Heart left ventricle (tissue), 16 donors: ENCODE measurements at regions not wholly inside any gene's neighbourhood (a gene's known extent, or its start where the extent isn't known, plus 50 kb on each side); places are given as distances from the start of the nearest gene placed in this dataset.

Experiments
- ATAC-seq, 4 donors: fragments of 200-7000 bp; cut with Tn5 transposase; one replicate each; pipeline ENCODE4 v1.9.1; 2020 to 2022; ENCODE audit warnings: moderate library complexity in 4 of 4, mild to moderate bottlenecking in 3 of 4, moderate number of reproducible peaks in 1 of 4
- DNase-seq, 5 donors: peaks; one replicate each; pipeline ENCODE4 v3.0.0-alpha.2; 2020
- H3K27ac ChIP-seq, 12 donors: fragments of 200-600 bp; sonication (generic) in 4 of 12; one replicate each; pipeline versions ENCODE4 v1.5.0 to v1.8.0; 2016 to 2022; ENCODE audit warnings: mild to moderate bottlenecking in 2 of 12
- H3K27me3 ChIP-seq, 9 donors: fragments of 200-600 bp; sonication (generic) in 2 of 9; one replicate each; pipeline versions ENCODE4 v1.5.1 to v1.8.0; 2016 to 2022; ENCODE audit warnings: mild to moderate bottlenecking in 3 of 9
- H3K36me3 ChIP-seq, 9 donors: fragments of 200-600 bp; sonication (generic) in 2 of 9; one replicate each; pipeline versions ENCODE4 v1.5.0 to v1.8.0; 2018 to 2022; ENCODE audit warnings: mild to moderate bottlenecking in 2 of 9
- H3K4me1 ChIP-seq, 12 donors: fragments of 200-600 bp; sonication (generic) in 4 of 12; one replicate each; pipeline versions ENCODE4 v1.5.0 to v1.8.0; 2016 to 2022; ENCODE audit warnings: mild to moderate bottlenecking in 3 of 12
- H3K4me3 ChIP-seq, 12 donors: fragments of 200-600 bp; sonication (generic) in 4 of 12; one replicate each; pipeline versions ENCODE4 v1.5.0 to v1.8.0; 2017 to 2022; ENCODE audit warnings: mild to moderate bottlenecking in 9 of 12, moderate library complexity in 4 of 12
- H3K9me3 ChIP-seq, 12 donors: fragments of 200-600 bp; sonication (generic) in 4 of 12; one replicate each; pipeline versions ENCODE4 v1.5.0 to v1.8.0; 2016 to 2022; ENCODE audit warnings: mild to moderate bottlenecking in 1 of 12
- CTCF ChIP-seq, 12 donors: fragments of 200-600 bp; sonication (generic) in 4 of 12; IDR thresholded peaks; one replicate each; pipeline versions ENCODE4 v1.5.0 to v1.8.0; 2018 to 2022; ENCODE audit warnings: antibody characterized with exemption in 12 of 12, mild to moderate bottlenecking in 5 of 12
- POLR2A ChIP-seq, 2 donors: fragments of 450-650 bp; IDR thresholded peaks; one replicate each; pipeline ENCODE4 v1.6.1; 2017; ENCODE audit warnings: antibody characterized with exemption in 2 of 2, mild to moderate bottlenecking in 2 of 2, moderate library complexity in 2 of 2
- WGBS, 4 donors: extraction: QIAGEN DNeasy Blood & Tissue Kit in 2 of 4; methylation state at CpG; one replicate each; pipeline versions ENCODE4 v1.1.5 to v1.1.7; 2013 to 2018; 5-methylcytosine and 5-hydroxymethylcytosine counted together
- intact Hi-C, 10 donors: fragments of 100-400 bp; cut with DNase I; formaldehyde crosslinking; loops; one replicate each; pipeline versions ENCODE4 v1.11.1 to v1.14.2; 2022
- donor health status: ischemic (EF 13 %, LVEDD 7.1; RV severe dilation, severe dysfunction).
- donor health status: healthy with polysubstance abuse.
- donor health status: DM: no; HTN: yes; CAD: no.
- donor health status: DM: no; HTN: no; CAD: no.
- donor health status: ischemic (EF 25% LVEDD 6.9; RV normal size, moderate dysfunction).
- donor health status: ischemic (EF 25% LVEDD 5.7; RV mildly dilated, moderate dysfunction).
- donor health status: healthy.
- donor health status: DM: yes; HTN: yes; CAD: no.
- donor health status: ischemic (EF 35%, LVEDD 5.7; RV mildly dilated, moderate dysfunction).
- donor health status: nonischemic (EF 11% LVEDD 7.7; RV severe dilation, severe dysfunction).
- donor health status: DM: yes; HTN: yes; CAD: no.
- donor health status: PGD.
- donor health status: ischemic (EF 29% LVEDD 5.4; RV normal size, mild dysfunction).
- donor health status: nonischemic (EF 23%, LVEDD 6.1; RV moderate dilation, normal function).

GRCh38 chr1:234908571-234908970 is 220.1 kb downstream of the TOMM20 start:
- no peaks in the 10 kb centered on the region for H3K36me3 ChIP-seq
- intact Hi-C loops, result loop anchor here in 1 of 10 donors (10.0 kb wide), 1 partner anchor 166 kb away; no protein-coding TSS in a partner anchor
- no peak for ATAC-seq
- WGBS, 4 donors, result 87 to 96% (median 89%) methylated on average over 9 of the region's 9 CpGs
- DNase-seq, result no peak
- H3K27ac ChIP-seq, result peak overlapping the region; percentile 0 to 90 (median 65)
- no peaks in the 10 kb centered on the region for H3K9me3 ChIP-seq
- TF ChIP-seq CTCF (IDR thresholded peaks at IDR 0.05) (no peak), POLR2A (IDR thresholded peaks at IDR 0.05) (no peak)
- no peak overlapping the region for H3K4me3 ChIP-seq
- peaks cover 9 to 60% (median 35%) of the 10 kb centered on the region in 12 donors for H3K4me1 ChIP-seq
- H3K27me3 ChIP-seq, result no peaks in the 10 kb centered on the region

GRCh38 chr1:234907940-234908405 is 220.7 kb downstream of the TOMM20 start:
- DNase-seq, result no peak

GRCh38 chr1:234907208-234907939 is 221.3 kb downstream of the TOMM20 start:
- H3K9me3 ChIP-seq, result no peaks in the 10 kb centered on the region
- H3K4me1 ChIP-seq, result peaks cover under 1 to 48% (median 24%) of the 10 kb centered on the region in 12 donors
- intact Hi-C loops, result loop anchor here in 1 of 10 donors (10.0 kb wide), 1 partner anchor 167 kb away; no protein-coding TSS in a partner anchor
- no peaks in the 10 kb centered on the region for H3K36me3 ChIP-seq
- DNase-seq, result peak in 1 of 5 donors; percentile 3
- no peaks in the 10 kb centered on the region for H3K27me3 ChIP-seq
- no peak for TF ChIP-seq POLR2A (IDR thresholded peaks at IDR 0.05)
- peak overlapping the region in 11 of 12 donors; percentile 0 to 90 (median 64) for H3K27ac ChIP-seq
- ATAC-seq, result peak; percentile 8 to 30 (median 10)
- WGBS, 4 donors, result 65 to 79% (median 71%) methylated on average over 10 of the region's 10 CpGs
- H3K4me3 ChIP-seq, result no peak overlapping the region

More at GRCh38 chr1:234907940-234908405, 220.7 kb downstream of the TOMM20 start:
- Histone ChIP-seq H3K27ac (peak overlapping the region; percentile 0 to 90 (median 65)), H3K4me1 (peaks cover 6 to 54% (median 30%) of the 10 kb centered on the region in 12 donors), H3K4me3 (no peak overlapping the region), H3K27me3 (no peaks in the 10 kb centered on the region), H3K9me3 (no peaks in the 10 kb centered on the region), H3K36me3 (no peaks in the 10 kb centered on the region)
- 35 to 43% (median 41%) methylated on average over 6 of the region's 6 CpGs for WGBS, 4 donors
- intact Hi-C loops, result loop anchor here in 1 of 10 donors (10.0 kb wide), 1 partner anchor 167 kb away; no protein-coding TSS in a partner anchor
- peak; percentile 46 to 81 (median 60) for ATAC-seq
- TF ChIP-seq CTCF (IDR thresholded peaks at IDR 0.05) (no peak), POLR2A (IDR thresholded peaks at IDR 0.05) (no peak)

GRCh38 chr1:234906654-234907053 is 222.0 kb downstream of the TOMM20 start:
- Histone ChIP-seq H3K27me3 (no peaks in the 10 kb centered on the region), H3K4me3 (no peak overlapping the region), H3K9me3 (no peaks in the 10 kb centered on the region), H3K4me1 (peaks cover 0 to 40% (median 18%) of the 10 kb centered on the region in 12 donors), H3K36me3 (no peaks in the 10 kb centered on the region), H3K27ac (no peak overlapping the region)
- intact Hi-C loops, result loop anchor here in 1 of 10 donors (10.0 kb wide), 1 partner anchor 168 kb away; no protein-coding TSS in a partner anchor
- DNase-seq, result peak in 1 of 5 donors; percentile 20
- 75 to 96% (median 91%) methylated on average over 5 of the region's 5 CpGs for WGBS, 4 donors
- TF ChIP-seq POLR2A (IDR thresholded peaks at IDR 0.05) (no peak), CTCF (IDR thresholded peaks at IDR 0.05) (no peak)
- ATAC-seq, result no peak
